Breast epithelium (tissue), 4 donors: ENCODE measurements at regions not wholly inside any gene's neighbourhood (a gene's known extent, or its start where the extent isn't known, plus 50 kb on each side); places are given as distances from the start of the nearest gene placed in this dataset.

ENCODE experiments used
- DNase-seq, 2 donors: peaks; one replicate each; pipeline ENCODE4 v3.0.0-alpha.2; 2019; ENCODE audit warnings: low spot score in 2 of 2
- H3K27ac ChIP-seq, 2 donors: fragments of 200-600 bp; sonication (generic) in 1 of 2; one replicate each; pipeline ENCODE4 v1.5.1; 2016 to 2019; ENCODE audit warnings: mild to moderate bottlenecking in 1 of 2
- H3K27me3 ChIP-seq, 2 donors: fragments of 200-600 bp; sonication (generic) in 1 of 2; one replicate each; pipeline versions ENCODE4 v1.5.1 to v1.6.0; 2017 to 2019; ENCODE audit warnings: control low read depth in 1 of 2, mild to moderate bottlenecking in 1 of 2
- H3K36me3 ChIP-seq: fragments of 200-600 bp; one replicate; pipeline ENCODE4 v1.5.1; 2019
- H3K4me1 ChIP-seq, 2 donors: fragments of 200-600 bp; sonication (generic); one replicate each; pipeline ENCODE4 v1.5.1; 2016 to 2019; ENCODE audit warnings: control low read depth in 1 of 2
- H3K4me3 ChIP-seq, 3 donors: fragments of 200-600 bp; sonication (generic); 1 replicate in 2 of 3; 2 replicates in 1 of 3; pipeline ENCODE4 v1.5.1; 2016 to 2019; ENCODE audit warnings: mild to moderate bottlenecking in 3 of 3, moderate library complexity in 2 of 3
- H3K9me3 ChIP-seq, 2 donors: fragments of 200-600 bp; sonication (generic) in 1 of 2; one replicate each; pipeline ENCODE4 v1.5.1; 2016 to 2019; ENCODE audit warnings: control low read depth in 1 of 2
- CTCF ChIP-seq, 3 donors: fragments of 450-650 bp; IDR thresholded peaks; one replicate each; pipeline ENCODE4 v1.5.1; 2016 to 2017; ENCODE audit warnings: antibody characterized with exemption in 3 of 3, mild to moderate bottlenecking in 3 of 3, moderate library complexity in 3 of 3
- POLR2A ChIP-seq: fragments of 450-650 bp; IDR thresholded peaks from one replicate; pipeline ENCODE4 v1.6.1; 2016; ENCODE audit warnings: antibody characterized with exemption, mild to moderate bottlenecking, moderate library complexity
- POLR2AphosphoS5 ChIP-seq, 3 donors: sonication (generic); formaldehyde crosslinking; IDR thresholded peaks; one replicate each; pipeline ENCODE4 v1.6.1; 2017; ENCODE audit warnings: antibody characterized with exemption in 3 of 3
- intact Hi-C: fragments of 100-400 bp; cut with DNase I; formaldehyde crosslinking; loops from one replicate; pipeline ENCODE4 v1.15.1; 2023; ENCODE audit warnings: low total_unique reads

GRCh38 chr1:233516732-233517131 is 97.2 kb upstream of the KCNK1 start:
- intact Hi-C loops, result no loop called here

GRCh38 chr1:233518344-233518743 is 95.6 kb upstream of the KCNK1 start:
- intact Hi-C loops, result no loop called here
- Histone ChIP-seq H3K4me1 (no peaks in the 10 kb centered on the region), H3K9me3 (no peaks in the 10 kb centered on the region), H3K36me3 (no peaks in the 10 kb centered on the region), H3K4me3 (no peak overlapping the region), H3K27me3 (no peaks in the 10 kb centered on the region), H3K27ac (no peak overlapping the region)
- no peak for TF ChIP-seq POLR2A
- no peak for TF ChIP-seq CTCF (IDR thresholded peaks at IDR 0.05)
- TF ChIP-seq POLR2AphosphoS5 (IDR thresholded peaks at IDR 0.05), result no peak
- no peak for DNase-seq

More at GRCh38 chr1:233516732-233517131, 97.2 kb upstream of the KCNK1 start:
- DNase-seq, result no peak
- no peak overlapping the region for H3K27ac ChIP-seq
- no peaks in the 10 kb centered on the region for H3K27me3 ChIP-seq
- no peak overlapping the region for H3K4me3 ChIP-seq
- TF ChIP-seq CTCF (IDR thresholded peaks at IDR 0.05) (no peak), POLR2A (no peak), POLR2AphosphoS5 (IDR thresholded peaks at IDR 0.05) (no peak)
- H3K9me3 ChIP-seq, result no peaks in the 10 kb centered on the region
- H3K36me3 ChIP-seq, result no peaks in the 10 kb centered on the region
- H3K4me1 ChIP-seq, result no peaks in the 10 kb centered on the region

- intact Hi-C loops, result no loop called here
- no peak overlapping the region for H3K27ac ChIP-seq
These were observed 93.4 kb upstream of the KCNK1 start for GRCh38 chr1:233520261-233521191.

GRCh38 chr1:233523047-233523446 is 90.9 kb upstream of the KCNK1 start:
- no peak for DNase-seq
- Histone ChIP-seq H3K27ac (no peak overlapping the region), H3K36me3 (no peaks in the 10 kb centered on the region), H3K4me1 (no peaks in the 10 kb centered on the region), H3K27me3 (no peaks in the 10 kb centered on the region), H3K4me3 (no peak overlapping the region), H3K9me3 (no peaks in the 10 kb centered on the region)
- TF ChIP-seq POLR2A (no peak), CTCF (IDR thresholded peaks at IDR 0.05) (no peak), POLR2AphosphoS5 (IDR thresholded peaks at IDR 0.05) (no peak)
- intact Hi-C loops, result no loop called here

More at GRCh38 chr1:233520261-233521191, 93.4 kb upstream of the KCNK1 start:
- no peak overlapping the region for H3K4me3 ChIP-seq
- DNase-seq, result no peak
- H3K4me1 ChIP-seq, result no peaks in the 10 kb centered on the region
- no peak for TF ChIP-seq POLR2A
- TF ChIP-seq POLR2AphosphoS5 (IDR thresholded peaks at IDR 0.05), result no peak
- TF ChIP-seq CTCF (IDR thresholded peaks at IDR 0.05), result no peak
- no peaks in the 10 kb centered on the region for H3K27me3 ChIP-seq
- H3K36me3 ChIP-seq, result no peaks in the 10 kb centered on the region
- no peaks in the 10 kb centered on the region for H3K9me3 ChIP-seq

- no peak overlapping the region for H3K27ac ChIP-seq
- intact Hi-C loops, result no loop called here
- DNase-seq, result no peak
- no peaks in the 10 kb centered on the region for H3K36me3 ChIP-seq
- H3K9me3 ChIP-seq, result peaks cover 0 to 11% of the 10 kb centered on the region in 2 donors
- no peak overlapping the region for H3K4me3 ChIP-seq
- TF ChIP-seq POLR2AphosphoS5 (IDR thresholded peaks at IDR 0.05) (no peak), CTCF (IDR thresholded peaks at IDR 0.05) (no peak)
- no peaks in the 10 kb centered on the region for H3K4me1 ChIP-seq
- H3K27me3 ChIP-seq, result no peaks in the 10 kb centered on the region
These were observed 86.1 kb upstream of the KCNK1 start for GRCh38 chr1:233527818-233528217.
